ENCODE measurements at regions not wholly inside any gene's neighbourhood (a gene's known extent, or its start where the extent isn't known, plus 50 kb on each side); places are given as distances from the start of the nearest gene placed in this dataset.

DNA sequence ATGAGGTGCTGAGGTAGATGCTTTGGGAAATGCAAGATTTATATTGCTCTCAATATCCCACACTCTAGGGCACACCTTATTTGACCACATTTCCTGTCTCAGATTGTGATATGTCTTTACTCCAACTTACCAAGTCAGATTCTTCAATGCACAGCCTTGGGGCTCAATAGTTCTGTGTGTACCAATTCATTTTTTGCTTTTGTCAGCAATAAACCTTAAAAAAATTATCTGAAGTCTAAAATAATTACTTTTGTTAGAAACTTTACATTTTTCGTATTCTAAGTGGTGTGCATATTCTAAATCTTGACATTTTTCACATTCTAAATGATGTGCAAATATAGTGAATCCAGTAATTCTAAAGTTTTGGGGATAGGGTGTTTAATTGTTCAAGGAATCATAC is 447.5 kb upstream of the COX7C start:
- TF ChIP-seq, protein P1, sequence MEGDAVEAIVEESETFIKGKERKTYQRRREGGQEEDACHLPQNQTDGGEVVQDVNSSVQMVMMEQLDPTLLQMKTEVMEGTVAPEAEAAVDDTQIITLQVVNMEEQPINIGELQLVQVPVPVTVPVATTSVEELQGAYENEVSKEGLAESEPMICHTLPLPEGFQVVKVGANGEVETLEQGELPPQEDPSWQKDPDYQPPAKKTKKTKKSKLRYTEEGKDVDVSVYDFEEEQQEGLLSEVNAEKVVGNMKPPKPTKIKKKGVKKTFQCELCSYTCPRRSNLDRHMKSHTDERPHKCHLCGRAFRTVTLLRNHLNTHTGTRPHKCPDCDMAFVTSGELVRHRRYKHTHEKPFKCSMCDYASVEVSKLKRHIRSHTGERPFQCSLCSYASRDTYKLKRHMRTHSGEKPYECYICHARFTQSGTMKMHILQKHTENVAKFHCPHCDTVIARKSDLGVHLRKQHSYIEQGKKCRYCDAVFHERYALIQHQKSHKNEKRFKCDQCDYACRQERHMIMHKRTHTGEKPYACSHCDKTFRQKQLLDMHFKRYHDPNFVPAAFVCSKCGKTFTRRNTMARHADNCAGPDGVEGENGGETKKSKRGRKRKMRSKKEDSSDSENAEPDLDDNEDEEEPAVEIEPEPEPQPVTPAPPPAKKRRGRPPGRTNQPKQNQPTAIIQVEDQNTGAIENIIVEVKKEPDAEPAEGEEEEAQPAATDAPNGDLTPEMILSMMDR (IDR thresholded peaks at IDR 0.05), result no peak
- TF ChIP-seq POLR2A (IDR thresholded peaks at IDR 0.05), result no peak
